HG02623 (cell line): ENCODE measurements at regions not wholly inside any gene's neighbourhood (a gene's known extent, or its start where the extent isn't known, plus 50 kb on each side); places are given as distances from the start of the nearest gene placed in this dataset.

Experiments used
- ATAC-seq: cut with Tn5 transposase; IDR thresholded peaks from one replicate; pipeline ENCODE4 v1.9.1; 2021; ENCODE audit warnings: moderate library complexity; ENCODE audit not compliant: unreplicated experiment

- no peak for ATAC-seq
Observed at GRCh38 chr1:14094611-14095400, 394.8 kb downstream of the PRDM2 start.

GRCh38 chr1:14098294-14098913 is 398.4 kb downstream of the PRDM2 start:
- no peak for ATAC-seq

GRCh38 chr1:14100444-14100843 is 400.5 kb downstream of the PRDM2 start:
- no peak for ATAC-seq

GRCh38 chr1:14100919-14101318 is 400.9 kb downstream of the PRDM2 start:
- no peak for ATAC-seq

- no peak for ATAC-seq
Observed at GRCh38 chr1:14102180-14102579, 402.2 kb downstream of the PRDM2 start.

GRCh38 chr1:14103878-14104430 is 404.0 kb downstream of the PRDM2 start:
- ATAC-seq = no peak

- ATAC-seq = no peak
Observed at GRCh38 chr1:14106126-14106525, 406.1 kb downstream of the PRDM2 start.

- no peak for ATAC-seq
Observed at GRCh38 chr1:14106679-14107313, 406.8 kb downstream of the PRDM2 start.

GRCh38 chr1:14108356-14109275 is 408.6 kb downstream of the PRDM2 start:
- no peak for ATAC-seq

GRCh38 chr1:14109276-14109635 is 409.3 kb downstream of the PRDM2 start:
- no peak for ATAC-seq

- no peak for ATAC-seq
Observed at GRCh38 chr1:14110040-14110439, 410.1 kb downstream of the PRDM2 start.

GRCh38 chr1:14111121-14111520 is 411.1 kb downstream of the PRDM2 start:
- ATAC-seq = no peak

GRCh38 chr1:14112613-14113012 is 412.6 kb downstream of the PRDM2 start:
- ATAC-seq = no peak

- ATAC-seq = no peak
Observed at GRCh38 chr1:14113271-14113670, 413.3 kb downstream of the PRDM2 start.

- no peak for ATAC-seq
Observed at GRCh38 chr1:14113841-14114567, 414.0 kb downstream of the PRDM2 start.

- ATAC-seq = no peak
Observed at GRCh38 chr1:14115976-14116375, 416.0 kb downstream of the PRDM2 start.

- ATAC-seq = no peak
Observed at GRCh38 chr1:14117700-14118099, 417.7 kb downstream of the PRDM2 start.

GRCh38 chr1:14118691-14119485 is 418.9 kb downstream of the PRDM2 start:
- ATAC-seq = no peak

- ATAC-seq = no peak
Observed at GRCh38 chr1:14120895-14121294, 420.9 kb downstream of the PRDM2 start.
